A172 (cell line): ENCODE measurements at regions not wholly inside any gene's neighbourhood (a gene's known extent, or its start where the extent isn't known, plus 50 kb on each side); places are given as distances from the start of the nearest gene placed in this dataset.
"Not testable (repeated sequence)": the region's sequence is repeated elsewhere in the genome, so short reads cannot be mapped to it uniquely, and the experiment has no call there.

Source experiments
- DNase-seq: peaks from one replicate; pipeline ENCODE4 v3.0.0-alpha.2; 2015; ENCODE audit warnings: low spot score

GRCh38 chr4:159410076-159410777, 307.3 kb downstream of the RAPGEF2 start:
- peak; percentile 77 for DNase-seq

GRCh38 chr4:159410891-159411290, 308.0 kb downstream of the RAPGEF2 start:
- DNase-seq: no peak

- no peak for DNase-seq
Measured at GRCh38 chr4:159413306-159413943, 310.5 kb downstream of the RAPGEF2 start.

GRCh38 chr4:159414305-159414704, 311.4 kb downstream of the RAPGEF2 start:
- DNase-seq: no peak

- no peak for DNase-seq
Measured at GRCh38 chr4:159416073-159416472, 313.2 kb downstream of the RAPGEF2 start.

- DNase-seq: no peak
Measured at GRCh38 chr4:159416996-159417395, 314.1 kb downstream of the RAPGEF2 start.

- no peak for DNase-seq
Measured at GRCh38 chr4:159420162-159421057, 317.5 kb downstream of the RAPGEF2 start.

GRCh38 chr4:159421058-159421419, 318.2 kb downstream of the RAPGEF2 start:
- DNase-seq: not testable (repeated sequence)

GRCh38 chr4:159422019-159422418, 319.1 kb downstream of the RAPGEF2 start:
- no peak for DNase-seq

GRCh38 chr4:159422626-159423025, 319.7 kb downstream of the RAPGEF2 start:
- DNase-seq: no peak

- DNase-seq: no peak
Measured at GRCh38 chr4:159425737-159426305, 322.9 kb downstream of the RAPGEF2 start.

- DNase-seq: no peak
Measured at GRCh38 chr4:159428293-159428692, 325.4 kb downstream of the RAPGEF2 start.

- no peak for DNase-seq
Measured at GRCh38 chr4:159428975-159429692, 326.3 kb downstream of the RAPGEF2 start.

GRCh38 chr4:159429693-159430035, 326.8 kb downstream of the RAPGEF2 start:
- DNase-seq: no peak

GRCh38 chr4:159430896-159431295, 328.0 kb downstream of the RAPGEF2 start:
- no peak for DNase-seq

GRCh38 chr4:159432436-159432835, 329.6 kb downstream of the RAPGEF2 start:
- no peak for DNase-seq

- no peak for DNase-seq
Measured at GRCh38 chr4:159433337-159433736, 330.5 kb downstream of the RAPGEF2 start.

GRCh38 chr4:159434114-159434870, 331.4 kb downstream of the RAPGEF2 start:
- DNase-seq: no peak

GRCh38 chr4:159434871-159435241, 332.0 kb downstream of the RAPGEF2 start:
- DNase-seq: no peak

GRCh38 chr4:159435561-159436023, 332.7 kb downstream of the RAPGEF2 start:
- DNase-seq: peak; percentile 62

- no peak for DNase-seq
Measured at GRCh38 chr4:159443975-159444374, 341.1 kb downstream of the RAPGEF2 start.
